Testis (tissue), 2 donors: ENCODE measurements at regions not wholly inside any gene's neighbourhood (a gene's known extent, or its start where the extent isn't known, plus 50 kb on each side); places are given as distances from the start of the nearest gene placed in this dataset.

Experiments
- DNase-seq: peaks from one replicate; pipeline ENCODE4 v3.0.0-alpha.2; 2019
- H3K27ac ChIP-seq, 2 donors: fragments of 200-600 bp; sonication (generic); one replicate each; pipeline ENCODE4 v1.5.1; 2019
- H3K27me3 ChIP-seq: fragments of 200-600 bp; sonication (generic); one replicate; pipeline ENCODE4 v1.5.1; 2019
- H3K36me3 ChIP-seq: fragments of 200-600 bp; sonication (generic); one replicate; pipeline ENCODE4 v1.5.1; 2017; ENCODE audit warnings: low read depth; ENCODE audit errors: missing control alignments
- H3K4me1 ChIP-seq: fragments of 200-600 bp; sonication (generic); one replicate; pipeline ENCODE4 v1.5.1; 2019
- H3K4me3 ChIP-seq, 2 donors: fragments of 200-600 bp; sonication (generic); one replicate each; pipeline ENCODE4 v1.5.1; 2017 to 2019
- H3K9me3 ChIP-seq: fragments of 200-600 bp; sonication (generic); one replicate; pipeline ENCODE4 v1.5.1; 2017
- POLR2A ChIP-seq: fragments of 450-650 bp; IDR thresholded peaks from one replicate; pipeline ENCODE4 v1.6.1; 2017; ENCODE audit warnings: antibody characterized with exemption, mild to moderate bottlenecking, moderate library complexity
- WGBS, 2 donors: methylation state at CpG; one replicate each; pipeline ENCODE4 v1.1.5; 2018; 5-methylcytosine and 5-hydroxymethylcytosine counted together
- intact Hi-C: fragments of 100-400 bp; cut with DNase I; formaldehyde crosslinking; loops from one replicate; pipeline ENCODE4 v1.15.1; 2023; ENCODE audit warnings: low total_unique reads
- TF ChIP-seq, protein P1 (sequence below), 3 experiments: fragments of 450-650 bp in 2 of 3; fragments of 200-600 bp in 1 of 3; sonication (generic) in 1 of 3; IDR thresholded peaks; one replicate each; pipeline ENCODE4 v1.5.1; 2016 to 2019; ENCODE audit warnings: antibody characterized with exemption in 3 of 3, mild to moderate bottlenecking in 2 of 3, moderate library complexity in 1 of 3

DNA sequence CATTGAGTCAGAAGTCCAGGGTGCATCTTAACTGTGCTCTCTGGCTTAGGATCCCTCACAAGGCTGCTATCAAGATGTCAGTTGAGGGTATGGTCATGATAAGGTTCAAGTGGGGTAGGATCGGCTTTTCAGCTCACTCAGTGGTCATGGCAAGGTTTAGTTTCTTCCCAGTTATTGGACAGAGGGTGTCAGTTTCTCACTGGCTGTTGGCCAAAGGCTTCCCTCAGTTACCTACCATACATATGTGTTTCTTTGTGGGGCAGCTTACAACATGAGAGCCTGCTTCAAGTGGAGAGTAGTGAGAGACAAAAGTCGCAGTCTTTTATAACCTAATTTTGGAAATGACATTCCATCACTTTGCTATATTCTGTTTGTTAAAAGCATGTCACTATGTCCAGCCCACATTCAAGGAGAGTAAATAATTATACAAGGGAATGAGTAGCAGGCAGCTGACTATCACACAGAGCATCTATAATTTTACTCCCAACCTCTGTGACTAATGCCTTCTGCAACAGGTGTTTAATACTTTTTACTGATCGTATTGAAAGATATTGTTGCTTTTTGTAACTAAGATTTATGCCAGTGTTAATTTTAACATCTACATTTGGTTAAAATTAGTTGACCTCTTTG is 572.8 kb upstream of the FBXO33 start:
- H3K4me1 ChIP-seq: no peaks in the 10 kb centered on the region
- 76 to 90% methylated on average over 3 of the region's 3 CpGs for WGBS, 2 donors
- H3K4me3 ChIP-seq: no peak overlapping the region
- no peak overlapping the region for H3K27ac ChIP-seq
- intact Hi-C loops: no loop called here
- no peaks in the 10 kb centered on the region for H3K27me3 ChIP-seq
- no peaks in the 10 kb centered on the region for H3K9me3 ChIP-seq
- no peaks in the 10 kb centered on the region for H3K36me3 ChIP-seq
- no peak for TF ChIP-seq POLR2A
- TF ChIP-seq, protein P1, sequence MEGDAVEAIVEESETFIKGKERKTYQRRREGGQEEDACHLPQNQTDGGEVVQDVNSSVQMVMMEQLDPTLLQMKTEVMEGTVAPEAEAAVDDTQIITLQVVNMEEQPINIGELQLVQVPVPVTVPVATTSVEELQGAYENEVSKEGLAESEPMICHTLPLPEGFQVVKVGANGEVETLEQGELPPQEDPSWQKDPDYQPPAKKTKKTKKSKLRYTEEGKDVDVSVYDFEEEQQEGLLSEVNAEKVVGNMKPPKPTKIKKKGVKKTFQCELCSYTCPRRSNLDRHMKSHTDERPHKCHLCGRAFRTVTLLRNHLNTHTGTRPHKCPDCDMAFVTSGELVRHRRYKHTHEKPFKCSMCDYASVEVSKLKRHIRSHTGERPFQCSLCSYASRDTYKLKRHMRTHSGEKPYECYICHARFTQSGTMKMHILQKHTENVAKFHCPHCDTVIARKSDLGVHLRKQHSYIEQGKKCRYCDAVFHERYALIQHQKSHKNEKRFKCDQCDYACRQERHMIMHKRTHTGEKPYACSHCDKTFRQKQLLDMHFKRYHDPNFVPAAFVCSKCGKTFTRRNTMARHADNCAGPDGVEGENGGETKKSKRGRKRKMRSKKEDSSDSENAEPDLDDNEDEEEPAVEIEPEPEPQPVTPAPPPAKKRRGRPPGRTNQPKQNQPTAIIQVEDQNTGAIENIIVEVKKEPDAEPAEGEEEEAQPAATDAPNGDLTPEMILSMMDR (IDR thresholded peaks at IDR 0.05): no peak
- DNase-seq: no peak

DNA sequence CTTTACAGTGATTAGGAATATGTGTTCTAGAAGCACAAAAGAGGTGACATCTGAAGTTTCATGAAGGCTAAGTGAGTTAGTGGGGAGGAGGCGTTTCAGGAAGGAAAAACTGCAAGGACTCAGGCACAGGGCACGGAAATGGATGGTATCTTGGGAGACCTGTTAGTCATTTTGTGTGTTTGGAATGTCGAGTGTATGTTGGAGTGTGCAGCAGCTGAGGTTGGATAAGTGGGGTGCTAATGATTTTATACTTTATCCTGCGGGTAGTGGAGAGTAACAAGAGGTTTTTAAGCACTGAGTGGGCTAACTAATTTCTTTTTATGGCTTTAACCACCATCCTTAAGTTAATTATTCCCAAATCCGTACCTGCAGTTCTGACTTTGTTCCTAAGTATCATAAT is 571.5 kb upstream of the FBXO33 start:
- intact Hi-C loops: no loop called here
- 80 to 87% methylated on average over 5 of the region's 5 CpGs for WGBS, 2 donors
- TF ChIP-seq, protein P1 (IDR thresholded peaks at IDR 0.05): no peak
- no peak for TF ChIP-seq POLR2A
- no peak overlapping the region for H3K4me3 ChIP-seq
- DNase-seq: no peak
- H3K36me3 ChIP-seq: no peaks in the 10 kb centered on the region
- H3K27me3 ChIP-seq: no peaks in the 10 kb centered on the region
- H3K9me3 ChIP-seq: no peaks in the 10 kb centered on the region
- H3K4me1 ChIP-seq: no peaks in the 10 kb centered on the region
- no peak overlapping the region for H3K27ac ChIP-seq

DNA sequence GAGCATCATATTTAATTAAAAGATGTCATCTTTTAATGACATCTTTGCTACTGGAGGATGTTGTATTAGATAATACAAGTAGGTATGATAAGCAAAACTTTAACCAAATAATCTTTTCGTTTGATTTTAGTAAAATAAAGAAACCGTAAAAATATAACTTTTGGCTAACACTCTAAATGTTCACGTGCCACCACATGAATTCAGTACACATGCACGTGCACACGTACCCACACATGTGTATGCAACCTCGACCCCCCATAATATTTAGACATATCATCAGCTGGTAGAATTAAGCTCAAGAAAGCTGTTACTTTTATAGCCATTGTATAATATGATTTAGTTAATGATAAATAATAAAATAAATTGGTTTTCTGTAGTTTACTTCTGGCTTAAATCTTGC is 566.6 kb upstream of the FBXO33 start:
- 90 to 97% methylated on average over 6 of the region's 6 CpGs for WGBS, 2 donors
- TF ChIP-seq POLR2A: no peak
- TF ChIP-seq, protein P1 (IDR thresholded peaks at IDR 0.05): no peak
- no peaks in the 10 kb centered on the region for H3K27me3 ChIP-seq
- H3K4me1 ChIP-seq: no peaks in the 10 kb centered on the region
- no peak for DNase-seq
- H3K9me3 ChIP-seq: no peaks in the 10 kb centered on the region
- H3K27ac ChIP-seq: no peak overlapping the region
- no peak overlapping the region for H3K4me3 ChIP-seq
- H3K36me3 ChIP-seq: no peaks in the 10 kb centered on the region
- intact Hi-C loops: no loop called here

DNA sequence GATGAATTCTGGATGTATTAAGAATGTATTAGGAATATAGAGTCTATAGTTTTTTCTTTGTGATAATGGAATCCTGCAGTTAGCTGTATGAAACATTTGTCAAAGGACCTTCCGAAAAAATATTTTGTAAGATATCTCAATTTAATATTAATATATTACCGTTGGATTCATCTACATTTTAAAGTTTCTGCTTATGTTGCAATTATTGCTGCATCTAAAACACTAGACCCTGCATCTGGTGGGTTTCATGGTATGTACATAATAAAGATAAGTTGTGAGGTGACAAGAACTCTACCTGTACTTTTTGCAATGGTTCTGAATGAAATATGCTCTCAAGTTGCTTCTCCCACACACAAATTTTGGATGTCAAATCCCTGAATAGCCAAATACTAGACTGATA is 565.9 kb upstream of the FBXO33 start:
- Histone ChIP-seq H3K9me3 (no peaks in the 10 kb centered on the region), H3K4me3 (no peak overlapping the region), H3K27me3 (no peaks in the 10 kb centered on the region), H3K36me3 (no peaks in the 10 kb centered on the region), H3K4me1 (no peaks in the 10 kb centered on the region), H3K27ac (no peak overlapping the region)
- no peak for DNase-seq
- intact Hi-C loops: no loop called here
- 95 to 97% methylated on average over 2 of the region's 2 CpGs for WGBS, 2 donors
- no peak for TF ChIP-seq POLR2A
- TF ChIP-seq, protein P1 (IDR thresholded peaks at IDR 0.05): no peak

- DNase-seq: no peak
- Histone ChIP-seq H3K27ac (no peak overlapping the region), H3K4me1 (no peaks in the 10 kb centered on the region), H3K36me3 (no peaks in the 10 kb centered on the region), H3K9me3 (no peaks in the 10 kb centered on the region), H3K27me3 (no peaks in the 10 kb centered on the region), H3K4me3 (no peak overlapping the region)
- intact Hi-C loops: no loop called here
- TF ChIP-seq, protein P1 (IDR thresholded peaks at IDR 0.05): no peak
- no peak for TF ChIP-seq POLR2A
- 74 to 90% methylated on average over 2 of the region's 2 CpGs for WGBS, 2 donors
These were observed 558.8 kb upstream of the FBXO33 start for GRCh38 chr14:39991041-39991440.
